Prostate gland (tissue), 2 donors: ENCODE measurements at regions not wholly inside any gene's neighbourhood (a gene's known extent, or its start where the extent isn't known, plus 50 kb on each side); places are given as distances from the start of the nearest gene placed in this dataset.

Experiments
- DNase-seq: peaks from one replicate; pipeline ENCODE4 v3.0.0-alpha.2; 2019; ENCODE audit warnings: low spot score
- H3K27ac ChIP-seq, 2 donors: fragments of 200-600 bp; sonication (generic); 2 replicates each; pipeline ENCODE4 v1.5.1; 2017 to 2019
- H3K27me3 ChIP-seq: fragments of 200-600 bp; sonication (generic); replicated peaks from 2 replicates; pipeline ENCODE4 v1.5.1; 2019; ENCODE audit not compliant: insufficient read depth
- H3K36me3 ChIP-seq, 2 donors: fragments of 200-600 bp; sonication (generic); 1 replicate in 1 of 2; 2 replicates in 1 of 2; pipeline versions ENCODE4 v1.5.1 to v1.8.1; 2017 to 2019
- H3K4me1 ChIP-seq: fragments of 200-600 bp; sonication (generic); replicated peaks from 2 replicates; pipeline ENCODE4 v1.5.1; 2019
- H3K4me3 ChIP-seq, 2 donors: fragments of 200-600 bp; sonication (generic); 2 replicates each; pipeline ENCODE4 v1.5.1; 2017 to 2019
- H3K9me3 ChIP-seq: fragments of 200-600 bp; sonication (generic); 2 replicates; pipeline ENCODE4 v1.5.1; 2017
- CTCF ChIP-seq, 4 experiments: fragments of 200-600 bp in 2 of 4; fragments of 450-650 bp in 2 of 4; sonication (generic) in 2 of 4; IDR thresholded peaks; 1 replicate in 3 of 4; 2 replicates in 1 of 4; pipeline ENCODE4 v1.5.1; 2016 to 2019; ENCODE audit warnings: antibody characterized with exemption in 4 of 4, mild to moderate bottlenecking in 2 of 4, moderate library complexity in 2 of 4
- POLR2A ChIP-seq: fragments of 450-650 bp; IDR thresholded peaks from one replicate; pipeline ENCODE4 v1.6.1; 2016; ENCODE audit warnings: antibody characterized with exemption, mild to moderate bottlenecking
- POLR2AphosphoS5 ChIP-seq: sonication (generic); formaldehyde crosslinking; IDR thresholded peaks from one replicate; pipeline ENCODE4 v1.6.1; 2017; ENCODE audit warnings: antibody characterized with exemption
- WGBS: methylation state at CpG from one replicate; pipeline ENCODE4 v1.1.5; 2018; 5-methylcytosine and 5-hydroxymethylcytosine counted together
- intact Hi-C: fragments of 100-400 bp; cut with DNase I; formaldehyde crosslinking; loops from one replicate; pipeline ENCODE4 v1.14.2; 2022

DNA sequence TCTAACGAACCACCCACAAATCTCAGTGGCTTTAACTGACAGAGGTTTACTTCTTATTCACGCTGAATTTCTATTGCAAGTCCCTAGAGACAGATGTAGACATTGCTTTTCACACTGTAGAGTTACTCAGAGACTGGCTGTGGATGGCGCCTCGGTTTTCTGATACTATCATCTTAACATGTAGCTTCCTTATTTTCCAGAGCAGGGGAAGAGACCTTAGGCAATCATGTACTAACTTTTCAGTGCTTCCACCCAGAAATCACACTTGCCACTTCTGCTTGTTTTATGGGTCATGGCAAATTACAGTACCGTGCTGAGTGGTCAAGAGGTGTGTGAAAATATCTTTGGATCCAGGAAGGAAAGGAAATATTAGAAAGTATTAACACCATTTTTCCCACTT, 65.4 kb downstream of the MAF start:
- no peak overlapping the region for H3K4me3 ChIP-seq
- DNase-seq: no peak
- no peaks in the 10 kb centered on the region for H3K9me3 ChIP-seq
- no peak overlapping the region for H3K27ac ChIP-seq
- H3K4me1 ChIP-seq: no peaks in the 10 kb centered on the region
- intact Hi-C loops: no loop called here
- 67% methylated on average over 5 of the region's 5 CpGs for WGBS
- TF ChIP-seq POLR2AphosphoS5 (no peak), CTCF (IDR thresholded peaks at IDR 0.05) (no peak), POLR2A (no peak)
- no peaks in the 10 kb centered on the region for H3K36me3 ChIP-seq
- H3K27me3 ChIP-seq: no peaks in the 10 kb centered on the region

- no peak overlapping the region for H3K4me3 ChIP-seq
- no peaks in the 10 kb centered on the region for H3K4me1 ChIP-seq
- 94% methylated on average over 3 of the region's 3 CpGs for WGBS
- no peak overlapping the region for H3K27ac ChIP-seq
- TF ChIP-seq CTCF (IDR thresholded peaks at IDR 0.05): no peak
- TF ChIP-seq POLR2A: no peak
- no peaks in the 10 kb centered on the region for H3K27me3 ChIP-seq
- H3K36me3 ChIP-seq: no peaks in the 10 kb centered on the region
- no peaks in the 10 kb centered on the region for H3K9me3 ChIP-seq
- no peak for DNase-seq
- intact Hi-C loops: no loop called here
Measured at GRCh38 chr16:79534143-79534542, 66.4 kb downstream of the MAF start.

DNA sequence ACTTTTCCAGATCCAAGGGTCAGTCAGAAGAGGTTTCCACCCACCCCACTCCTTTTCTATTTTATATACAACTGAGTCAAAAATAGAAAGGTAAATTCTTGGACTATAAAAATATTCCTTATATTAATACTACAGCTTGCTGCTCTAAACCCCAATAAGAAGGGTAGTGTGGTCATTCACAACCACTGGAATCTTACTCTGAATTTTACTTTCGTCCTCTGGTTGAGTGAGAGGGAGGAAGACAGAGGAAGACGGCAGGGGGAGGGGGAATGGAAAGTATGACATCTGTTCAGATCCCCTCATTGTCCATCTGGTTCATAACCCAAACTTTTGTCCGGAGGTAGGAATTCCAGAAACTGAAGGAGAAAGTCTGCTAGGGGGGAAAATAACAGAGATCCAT, 67.2 kb downstream of the MAF start:
- Histone ChIP-seq H3K4me3 (no peak overlapping the region), H3K27me3 (no peaks in the 10 kb centered on the region), H3K36me3 (no peaks in the 10 kb centered on the region), H3K4me1 (no peaks in the 10 kb centered on the region), H3K9me3 (no peaks in the 10 kb centered on the region), H3K27ac (no peak overlapping the region)
- intact Hi-C loops: no loop called here
- DNase-seq: no peak
- 92% methylated on average over 3 of the region's 3 CpGs for WGBS
- TF ChIP-seq POLR2AphosphoS5 (no peak), POLR2A (no peak)

- 92% methylated on average over 5 of the region's 5 CpGs for WGBS
- DNase-seq: no peak
- no peaks in the 10 kb centered on the region for H3K9me3 ChIP-seq
Measured at GRCh38 chr16:79532785-79533184, 67.8 kb downstream of the MAF start.

GRCh38 chr16:79532273-79532672, 68.3 kb downstream of the MAF start:
- intact Hi-C loops: no loop called here

More at GRCh38 chr16:79532785-79533184, 67.8 kb downstream of the MAF start:
- Histone ChIP-seq H3K36me3 (no peaks in the 10 kb centered on the region), H3K4me1 (no peaks in the 10 kb centered on the region), H3K27me3 (no peaks in the 10 kb centered on the region), H3K4me3 (no peak overlapping the region), H3K27ac (no peak overlapping the region)
- intact Hi-C loops: no loop called here
- no peak for TF ChIP-seq POLR2AphosphoS5
- no peak for TF ChIP-seq CTCF (IDR thresholded peaks at IDR 0.05)
- no peak for TF ChIP-seq POLR2A

More at GRCh38 chr16:79532273-79532672, 68.3 kb downstream of the MAF start:
- H3K27ac ChIP-seq: no peak overlapping the region
- H3K4me3 ChIP-seq: no peak overlapping the region
- no peaks in the 10 kb centered on the region for H3K4me1 ChIP-seq
- no peak for TF ChIP-seq POLR2AphosphoS5
- no peak for TF ChIP-seq CTCF (IDR thresholded peaks at IDR 0.05)
- no peak for TF ChIP-seq POLR2A
- H3K9me3 ChIP-seq: no peaks in the 10 kb centered on the region
- H3K36me3 ChIP-seq: no peaks in the 10 kb centered on the region
- WGBS: 89% methylated on average over 4 of the region's 4 CpGs
- no peaks in the 10 kb centered on the region for H3K27me3 ChIP-seq
- no peak for DNase-seq
